G401.6 (cell line): ENCODE measurements at regions not wholly inside any gene's neighbourhood (a gene's known extent, or its start where the extent isn't known, plus 50 kb on each side); places are given as distances from the start of the nearest gene placed in this dataset.
"Not testable (repeated sequence)": the region's sequence is repeated elsewhere in the genome, so short reads cannot be mapped to it uniquely, and the experiment has no call there.

ENCODE experiments used
- FAIRE-seq: peaks from 2 replicates; lab custom pipeline; 2012; peaks lifted over from hg19 to GRCh38; lab: Jason Lieb, UNC

DNA sequence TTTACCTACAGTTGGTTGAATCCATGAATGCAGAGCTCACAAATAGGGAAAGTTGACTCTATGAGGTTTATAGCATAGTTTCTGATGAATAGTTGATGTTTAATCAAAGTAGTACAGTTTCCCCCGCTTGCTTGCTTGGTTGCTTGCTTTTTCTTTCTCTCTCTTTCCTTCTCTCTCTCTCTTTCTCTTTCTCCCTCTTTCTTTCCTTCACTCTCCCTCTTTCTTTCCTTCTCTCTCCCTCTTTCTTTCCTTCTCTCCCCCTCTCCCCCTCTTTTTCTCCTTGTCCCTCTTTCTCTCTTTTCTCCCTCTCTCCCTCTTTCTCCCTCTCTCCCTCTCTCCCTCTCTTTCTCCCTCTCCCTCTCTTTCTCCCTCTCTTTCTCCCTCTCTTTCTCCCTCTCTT, 999.9 kb upstream of the CELF4 start:
- FAIRE-seq: no peak

DNA sequence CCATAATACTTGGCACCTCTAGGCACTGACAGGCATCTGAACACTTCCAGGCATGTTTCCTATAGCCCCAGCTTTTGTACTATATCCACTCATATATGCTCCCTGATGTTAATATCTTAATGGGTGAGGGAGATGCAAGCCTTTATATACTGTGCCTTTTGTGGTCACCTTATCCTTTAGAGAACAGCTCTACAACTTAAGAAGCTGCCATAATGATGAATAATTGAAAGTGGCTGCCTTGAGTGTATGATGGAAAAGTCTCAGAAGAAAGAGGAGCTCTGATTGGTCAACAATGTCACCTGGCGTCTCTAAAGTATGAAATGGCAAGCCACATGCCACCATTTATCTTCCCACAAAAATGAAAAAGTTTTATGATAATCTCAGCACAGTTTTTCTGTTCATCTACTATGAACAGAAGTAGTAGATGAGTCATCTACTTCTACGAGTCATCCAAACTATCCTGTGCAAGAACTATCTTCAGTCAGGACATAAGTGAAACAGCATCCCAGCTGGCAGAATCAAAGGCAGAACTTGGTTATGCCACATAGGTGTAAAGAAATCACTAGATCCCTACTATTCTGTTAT, 997.9 kb upstream of the CELF4 start:
- no peak for FAIRE-seq

- no peak for FAIRE-seq
Observed at GRCh38 chr18:38557006-38557405, 991.4 kb upstream of the CELF4 start.

- FAIRE-seq: no peak
Observed at GRCh38 chr18:38552732-38553321, 987.2 kb upstream of the CELF4 start.

- no peak for FAIRE-seq
Observed at GRCh38 chr18:38551881-38552280, 986.3 kb upstream of the CELF4 start.

GRCh38 chr18:38545071-38545470, 979.5 kb upstream of the CELF4 start:
- FAIRE-seq: no peak

GRCh38 chr18:38539856-38540255, 974.3 kb upstream of the CELF4 start:
- FAIRE-seq: no peak

GRCh38 chr18:38539371-38539770, 973.8 kb upstream of the CELF4 start:
- no peak for FAIRE-seq

- no peak for FAIRE-seq
Observed at GRCh38 chr18:38534073-38534472, 968.5 kb upstream of the CELF4 start.

DNA sequence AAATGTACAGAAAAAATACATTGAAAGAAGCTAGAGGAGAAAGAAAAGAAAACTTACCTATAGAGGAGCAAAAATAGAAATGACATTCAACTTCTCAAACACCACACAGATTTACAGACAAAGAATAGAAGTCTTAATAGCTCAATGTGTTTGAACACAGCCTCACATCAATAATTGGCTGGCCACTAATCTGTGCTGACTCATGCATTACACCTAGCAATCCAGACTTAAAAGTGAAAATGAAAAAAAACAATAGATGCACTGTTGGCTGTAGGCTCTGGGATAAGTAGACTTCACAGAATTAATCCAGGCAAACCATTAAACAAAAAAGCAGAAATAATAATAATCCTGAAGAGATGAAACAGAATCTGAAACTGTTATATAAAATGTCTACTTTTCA, 961.3 kb upstream of the CELF4 start:
- no peak for FAIRE-seq

DNA sequence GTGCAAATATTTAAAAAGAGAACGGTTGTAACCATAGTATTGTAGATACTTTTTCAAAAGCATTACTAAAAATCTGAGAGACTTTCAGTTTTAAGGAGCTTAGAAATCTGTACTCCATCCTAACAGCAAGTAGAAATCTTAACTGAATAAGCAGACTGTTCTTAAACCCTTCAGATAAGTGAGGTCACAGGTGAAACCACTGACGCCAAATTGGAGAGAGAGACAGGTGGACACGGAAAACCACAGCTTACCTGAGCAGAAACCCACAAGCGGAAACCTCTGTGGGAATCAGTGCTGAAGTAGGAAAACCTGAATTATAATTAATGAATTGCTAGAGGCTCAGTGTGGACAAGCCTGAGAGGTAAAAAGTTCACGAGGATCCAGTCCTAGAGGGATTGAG, 959.4 kb upstream of the CELF4 start:
- FAIRE-seq: no peak

- no peak for FAIRE-seq
Observed at GRCh38 chr18:38520786-38521185, 955.2 kb upstream of the CELF4 start.

DNA sequence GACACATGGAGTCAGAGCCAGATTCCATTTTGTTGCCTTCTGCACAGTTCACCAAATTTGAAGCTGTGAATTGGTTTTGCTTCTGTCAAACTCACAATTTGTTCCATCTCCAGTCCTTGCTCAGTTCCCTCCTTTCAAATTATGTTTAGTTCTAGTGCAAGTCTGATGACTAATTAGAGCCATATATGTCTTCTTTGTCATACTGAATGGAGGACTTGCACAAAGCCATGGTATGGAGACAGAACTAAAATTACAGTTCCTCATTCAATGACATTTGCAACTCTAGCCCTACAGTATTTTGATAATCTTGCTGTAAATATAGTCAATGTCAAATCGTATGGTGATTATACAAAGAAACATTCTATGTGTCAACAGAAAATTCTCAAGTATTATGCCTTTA, 936.9 kb upstream of the CELF4 start:
- FAIRE-seq: no peak

- no peak for FAIRE-seq
Observed at GRCh38 chr18:38497266-38497665, 931.7 kb upstream of the CELF4 start.

GRCh38 chr18:38496222-38496793, 930.7 kb upstream of the CELF4 start:
- no peak for FAIRE-seq

DNA sequence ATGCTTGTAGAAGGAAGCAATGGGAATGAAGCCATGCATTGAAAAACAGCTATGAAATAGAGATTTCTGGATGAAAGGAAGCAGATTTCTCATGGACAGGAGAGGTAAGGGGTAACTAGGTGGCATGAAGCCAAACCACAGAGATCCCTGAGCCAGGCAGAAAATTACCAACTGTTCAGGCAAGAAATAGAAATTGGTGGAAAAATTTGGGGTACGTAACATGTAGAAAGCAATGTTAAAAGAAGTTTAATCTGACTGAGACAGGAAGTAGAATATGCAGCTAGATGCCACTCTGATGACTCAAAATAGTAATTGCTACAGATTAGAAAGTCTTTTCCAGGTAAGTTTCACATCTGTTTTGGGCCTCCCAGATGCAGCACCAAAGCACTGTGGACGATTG, 928.5 kb upstream of the CELF4 start:
- FAIRE-seq: no peak

- FAIRE-seq: no peak
Observed at GRCh38 chr18:38491195-38491594, 925.6 kb upstream of the CELF4 start.

- FAIRE-seq: not testable (repeated sequence)
Observed at GRCh38 chr18:38489721-38490120, 924.1 kb upstream of the CELF4 start.

DNA sequence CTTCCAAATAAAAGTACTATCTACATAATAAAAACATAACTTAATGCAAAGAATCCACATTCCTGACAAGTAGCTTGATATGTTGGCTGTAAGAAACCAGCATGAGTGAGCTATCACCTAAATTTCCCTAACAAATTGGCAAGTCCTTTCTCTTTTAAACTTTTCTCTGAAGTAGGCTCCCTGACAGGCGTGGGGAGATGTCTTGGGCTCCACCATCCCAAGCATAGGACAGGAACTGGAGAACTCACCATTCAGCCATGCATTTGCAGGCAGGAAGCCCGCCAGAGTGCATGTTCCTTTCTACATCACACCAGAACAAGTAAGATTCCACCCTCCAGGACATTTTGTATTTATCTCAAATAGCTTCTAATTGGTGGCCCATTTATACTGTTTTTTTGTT, 921.9 kb upstream of the CELF4 start:
- FAIRE-seq: no peak

DNA sequence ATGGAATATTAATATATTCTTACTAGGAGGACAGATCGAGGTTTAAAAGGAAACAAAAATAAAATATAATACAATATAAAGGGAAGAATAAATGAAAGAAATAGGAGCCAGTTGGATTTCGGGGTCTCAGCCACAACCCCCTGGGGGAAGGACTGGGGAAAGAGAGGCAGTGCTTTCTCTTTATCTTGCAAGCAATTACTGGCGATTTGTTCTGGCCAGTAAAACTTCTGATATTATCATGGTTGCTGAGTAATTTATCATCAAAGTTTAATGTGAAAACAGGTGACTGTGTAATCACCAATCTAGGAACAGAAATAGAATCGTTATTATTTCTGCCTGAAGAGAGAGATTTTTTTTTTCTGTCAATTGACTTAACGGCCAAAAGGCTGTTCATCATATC, 917.7 kb upstream of the CELF4 start:
- no peak for FAIRE-seq

GRCh38 chr18:38481576-38481975, 916.0 kb upstream of the CELF4 start:
- no peak for FAIRE-seq

DNA sequence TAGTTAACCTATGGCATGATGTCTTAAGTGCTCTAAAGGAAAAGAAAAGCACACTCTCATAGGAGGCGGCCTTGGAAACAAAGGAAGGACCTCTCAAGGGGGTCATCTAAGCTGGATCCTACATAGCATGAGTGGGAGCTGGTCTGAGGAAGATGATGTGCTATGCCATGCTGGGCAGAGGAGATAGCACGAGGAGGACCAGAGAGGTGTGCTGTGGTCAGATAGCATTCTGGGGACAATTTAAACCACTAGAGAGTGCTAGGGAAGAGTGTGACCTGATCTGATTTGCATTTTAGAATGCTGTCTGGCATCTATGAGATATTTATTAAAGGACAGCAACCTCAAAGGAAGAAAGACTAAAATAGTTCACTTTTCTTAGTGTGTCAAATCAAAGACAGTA, 910.1 kb upstream of the CELF4 start:
- no peak for FAIRE-seq

GRCh38 chr18:38473535-38473934, 907.9 kb upstream of the CELF4 start:
- no peak for FAIRE-seq

- no peak for FAIRE-seq
Observed at GRCh38 chr18:38470421-38470820, 904.8 kb upstream of the CELF4 start.
